GM18907 (cell line): ENCODE measurements at regions not wholly inside any gene's neighbourhood (a gene's known extent, or its start where the extent isn't known, plus 50 kb on each side); places are given as distances from the start of the nearest gene placed in this dataset.

ENCODE experiments used
- ATAC-seq: cut with Tn5 transposase; IDR thresholded peaks from one replicate; pipeline ENCODE4 v1.9.1; 2021; ENCODE audit warnings: mild to moderate bottlenecking, moderate library complexity; ENCODE audit not compliant: unreplicated experiment

DNA sequence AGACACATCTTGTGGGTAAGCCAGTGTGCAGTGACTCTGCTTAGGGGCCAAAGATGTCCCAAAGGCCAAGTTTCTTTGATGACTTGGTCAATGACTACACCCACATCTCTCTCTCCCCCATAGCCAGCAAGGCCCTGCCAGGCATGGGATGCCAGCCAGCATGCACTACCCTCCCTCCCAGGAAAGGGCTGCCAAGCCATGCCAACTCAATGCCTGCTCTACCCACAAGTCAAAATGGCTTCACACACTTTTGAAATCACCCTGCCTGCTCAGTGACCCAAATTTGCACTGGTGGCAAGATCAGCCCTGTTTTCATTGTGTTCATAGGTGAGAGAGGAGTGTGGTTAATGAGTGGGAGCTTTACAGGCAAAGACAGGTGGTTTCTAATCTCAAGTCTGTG lies 112.5 kb downstream of the MATN1 start:
- ATAC-seq: no peak

DNA sequence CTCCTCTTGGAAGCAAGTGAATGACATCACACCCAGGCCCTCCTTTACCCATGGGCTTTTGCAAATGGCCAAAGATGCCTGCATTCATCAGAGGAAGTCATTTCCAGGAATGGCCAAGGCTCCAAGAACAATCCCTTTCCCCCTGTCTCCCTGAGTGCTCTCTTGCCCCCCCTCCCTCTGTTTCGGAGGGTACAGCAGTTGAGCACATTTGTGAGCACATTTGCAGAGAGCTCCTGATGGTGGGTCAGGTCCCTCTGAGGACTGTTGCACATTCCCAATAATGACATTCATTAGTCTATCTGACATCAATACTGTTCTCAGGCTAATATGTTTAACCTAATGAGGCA lies 113.4 kb downstream of the MATN1 start:
- ATAC-seq: no peak

DNA sequence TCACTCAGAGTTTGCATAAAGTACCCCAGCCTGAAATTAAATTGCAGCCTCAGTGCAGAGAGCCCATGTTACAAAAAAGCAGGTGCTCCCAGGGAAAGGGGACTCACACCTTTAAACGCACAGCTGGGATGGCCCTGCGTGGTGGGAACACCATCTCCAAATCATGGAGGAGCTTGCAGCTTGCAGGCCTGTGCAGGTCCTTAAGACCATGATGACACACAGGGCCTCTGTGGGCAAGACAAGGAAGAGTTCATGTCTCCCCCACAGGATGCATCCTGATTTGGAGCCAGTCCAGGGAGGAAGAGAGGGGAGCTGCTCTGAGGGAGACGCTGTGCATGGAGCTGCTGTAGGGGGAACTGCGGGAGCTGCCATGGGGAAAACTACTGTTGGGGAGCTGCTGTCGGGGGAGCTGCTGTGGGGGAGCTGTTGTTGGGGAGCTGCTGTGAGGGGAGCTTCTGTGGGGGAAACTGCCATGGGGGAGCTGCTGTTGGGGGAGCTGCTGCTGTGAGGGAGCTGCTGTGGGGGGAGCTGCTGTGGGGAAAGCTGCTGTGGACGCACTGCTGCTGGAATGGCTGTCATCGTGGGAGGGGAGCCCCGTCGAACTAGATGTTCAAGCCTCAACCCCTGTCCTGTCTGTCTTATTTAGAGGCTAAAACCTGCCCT lies 113.9 kb downstream of the MATN1 start:
- no peak for ATAC-seq

DNA sequence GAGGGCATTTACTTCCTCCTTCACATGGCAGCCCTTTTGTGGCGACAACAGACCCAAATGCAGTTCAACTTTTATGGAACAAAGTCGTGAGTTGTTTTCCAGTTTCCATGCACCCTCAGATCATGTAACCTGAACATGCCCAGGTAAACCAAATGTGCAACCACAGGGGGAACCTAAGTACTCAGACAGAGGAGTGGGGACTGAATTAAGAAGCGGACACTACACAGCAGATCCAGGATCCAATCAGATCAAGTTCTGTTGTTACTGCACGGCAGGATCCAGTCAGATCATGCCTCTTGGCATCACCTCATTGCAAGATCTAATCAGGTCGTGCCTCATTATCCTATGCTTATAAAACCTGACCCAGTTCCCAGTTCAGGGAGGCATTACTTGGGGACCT lies 115.7 kb downstream of the MATN1 start:
- ATAC-seq: no peak

DNA sequence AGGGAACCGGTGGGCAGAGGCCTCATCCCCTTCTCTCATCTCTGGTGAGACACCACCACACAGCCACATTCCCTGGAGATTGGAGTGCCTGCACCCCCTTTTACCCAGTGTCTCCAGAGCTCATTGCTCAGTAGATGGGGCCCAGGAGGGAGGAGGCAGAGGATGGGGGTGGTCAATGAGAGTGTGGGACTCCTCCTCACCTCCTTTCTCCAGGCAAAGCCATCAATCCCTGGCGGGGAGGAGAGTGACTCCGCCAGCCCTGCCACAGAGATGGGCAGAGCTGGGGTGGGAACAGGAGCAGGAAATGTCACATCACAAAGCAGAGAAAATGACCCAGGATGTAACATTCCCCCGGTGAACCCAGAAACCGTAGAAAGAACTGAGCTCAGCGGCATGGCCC lies 117.2 kb downstream of the MATN1 start:
- no peak for ATAC-seq

DNA sequence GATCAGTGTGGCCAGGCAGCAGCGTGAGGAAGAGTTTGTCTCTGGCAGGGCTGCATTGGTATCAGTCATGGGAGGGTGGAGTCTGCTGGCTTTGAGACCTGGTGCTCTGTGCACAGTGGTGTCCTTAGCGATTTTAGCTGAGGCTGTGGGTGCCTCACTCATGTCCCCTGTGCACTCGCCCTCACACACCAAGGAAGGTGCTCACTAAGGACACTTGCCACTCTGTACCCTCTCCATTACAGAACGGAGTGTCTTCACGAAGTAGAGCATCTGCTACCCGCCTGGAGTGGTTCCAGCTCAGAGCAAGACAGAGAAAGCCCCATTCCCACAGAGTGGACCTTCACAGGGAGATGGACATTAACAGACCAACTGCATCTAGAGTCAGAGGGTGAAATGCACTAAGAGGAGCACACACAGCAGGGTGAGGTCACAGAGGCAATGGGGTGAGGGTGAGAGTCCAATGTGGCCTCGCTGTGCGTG lies 117.9 kb downstream of the MATN1 start:
- ATAC-seq: no peak

DNA sequence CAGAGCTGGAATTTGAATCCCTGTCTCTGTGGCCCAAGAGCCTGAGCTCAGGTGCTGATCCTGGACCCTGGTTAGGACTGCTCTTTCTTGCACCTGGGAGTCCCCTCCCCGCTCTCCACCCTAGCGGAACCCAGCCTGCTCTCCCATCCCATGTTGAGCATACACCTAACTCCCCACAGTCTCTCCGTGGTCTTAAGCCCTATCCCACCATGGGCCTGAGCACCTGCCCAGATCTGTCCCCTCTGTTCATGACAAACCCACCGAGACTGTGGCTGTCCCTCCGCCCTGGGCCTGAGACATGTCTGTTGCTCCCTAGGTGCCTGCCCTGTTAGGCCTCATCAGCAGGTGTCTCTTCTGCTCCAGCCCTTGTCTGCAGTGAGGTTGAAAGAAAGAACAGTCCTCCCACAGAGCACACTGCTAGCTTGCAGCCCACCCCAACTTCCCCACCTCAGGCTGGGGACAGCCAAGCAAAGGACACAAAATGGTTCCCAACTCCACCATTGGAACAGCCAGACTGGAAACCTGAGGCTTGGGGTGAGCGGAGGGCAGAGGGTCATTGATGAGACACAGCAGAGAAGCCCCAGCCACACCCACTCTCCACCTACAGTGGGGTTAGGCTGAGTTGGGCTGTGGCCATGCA lies 118.5 kb downstream of the MATN1 start:
- ATAC-seq: no peak

DNA sequence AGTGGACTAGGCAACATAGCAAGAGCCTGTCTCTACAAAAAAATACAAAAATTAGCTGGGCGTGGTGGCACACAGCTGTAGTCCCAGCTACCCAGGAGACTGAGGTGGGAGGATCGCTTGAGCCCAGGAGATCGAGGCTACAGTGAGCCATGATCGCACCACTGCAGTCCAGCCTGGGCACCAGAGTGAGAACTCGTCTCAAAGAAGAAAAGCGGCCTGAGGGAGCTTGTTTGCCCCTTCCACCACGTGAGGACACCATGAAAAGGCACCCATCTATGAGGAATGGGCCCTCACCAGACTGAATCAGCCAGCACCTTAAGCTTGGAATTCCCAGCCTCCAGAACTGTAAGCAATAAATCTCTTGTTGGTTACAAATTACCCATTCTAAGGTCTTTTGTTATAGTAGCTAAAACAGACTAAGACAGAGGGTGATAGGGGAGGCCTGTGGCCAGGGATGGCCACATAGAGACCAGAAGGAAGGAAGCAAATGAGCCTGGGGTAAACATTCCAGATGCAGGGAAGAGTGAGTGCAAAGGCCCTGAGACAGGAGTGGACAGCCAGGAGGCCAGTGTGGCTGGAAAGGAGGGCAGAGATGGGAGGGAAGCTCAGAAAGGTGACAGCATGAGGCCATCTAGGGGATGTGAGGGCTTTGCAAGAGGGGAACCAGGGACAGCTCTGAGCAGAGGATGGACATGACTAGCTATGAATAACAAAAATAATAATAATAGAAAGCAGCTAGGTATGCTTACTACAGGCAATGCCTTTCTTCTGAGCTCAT lies 120.1 kb downstream of the MATN1 start:
- no peak for ATAC-seq

DNA sequence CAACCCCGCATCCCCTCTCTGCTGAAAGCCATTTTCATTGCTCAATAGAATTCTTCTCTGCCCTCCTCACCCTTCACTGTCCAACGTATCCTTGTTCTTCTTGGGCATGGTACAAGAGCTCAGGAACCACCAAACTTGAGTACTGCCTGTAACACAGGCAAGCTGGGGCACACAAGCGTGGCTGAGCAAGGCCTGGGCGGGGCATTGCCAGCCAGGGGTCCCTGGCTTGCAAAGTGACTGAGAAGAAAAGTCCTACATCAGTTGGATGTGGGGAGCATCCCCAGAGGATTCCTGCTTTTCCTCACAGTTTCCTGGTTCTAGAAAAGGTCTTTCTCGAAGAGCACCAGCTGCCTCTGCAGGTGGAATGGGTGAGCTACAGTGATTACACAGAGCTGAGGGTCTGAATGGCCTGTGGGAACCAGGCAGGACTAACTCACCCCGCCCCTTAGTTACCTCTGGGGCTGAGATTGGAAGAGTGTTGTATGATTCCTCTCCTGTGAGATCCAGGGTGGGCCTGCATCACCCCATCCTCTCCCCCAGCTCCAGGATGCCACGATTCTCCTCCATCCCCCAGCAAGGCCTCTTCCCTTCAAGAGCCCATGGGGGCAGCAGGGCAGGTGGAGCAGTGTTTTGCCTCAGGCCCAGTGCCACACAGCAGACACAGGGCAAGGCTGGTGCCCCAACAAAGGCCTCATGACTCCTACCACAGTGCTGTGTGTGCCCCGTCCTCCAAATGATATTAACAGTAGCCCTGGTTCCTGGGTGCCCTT lies 121.9 kb downstream of the MATN1 start:
- no peak for ATAC-seq

DNA sequence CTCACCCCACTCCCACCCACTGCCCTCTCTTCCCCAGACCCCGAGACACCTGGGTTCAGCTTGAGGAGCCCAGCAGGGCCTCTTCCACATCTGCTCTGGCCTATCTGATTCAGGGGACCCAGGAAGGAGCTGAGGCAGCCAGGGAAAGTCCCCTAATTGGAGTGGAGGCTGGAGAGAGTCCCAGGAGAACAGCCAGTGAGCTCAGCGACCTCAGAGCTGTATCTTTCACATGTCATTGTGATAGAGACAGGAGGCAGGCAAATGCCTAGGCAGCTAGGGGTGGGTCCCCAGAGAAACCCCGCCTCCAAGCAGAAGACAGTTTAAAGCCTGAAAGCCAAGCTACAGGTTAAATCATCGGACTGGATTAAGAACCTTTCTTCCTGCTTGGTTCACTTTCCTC lies 122.7 kb downstream of the MATN1 start:
- ATAC-seq: no peak

DNA sequence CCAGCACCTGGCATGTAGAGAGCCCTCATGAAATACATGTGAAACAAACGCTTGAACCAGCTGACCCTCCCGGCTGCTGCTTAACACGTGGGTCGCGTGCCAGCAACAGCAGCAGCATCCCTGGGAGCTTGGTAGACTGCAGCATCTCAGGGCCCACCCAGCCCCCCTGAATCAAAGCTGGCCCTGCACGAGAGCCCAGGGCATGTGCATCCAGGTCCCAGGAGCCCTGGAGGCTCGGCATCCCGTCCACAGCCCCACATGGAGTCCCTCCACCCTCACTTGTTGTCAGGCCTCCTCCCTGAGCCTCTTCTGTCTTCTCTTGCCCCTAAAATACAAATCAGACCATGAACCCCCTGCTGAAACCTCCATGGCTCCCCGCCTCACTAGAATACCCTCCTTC lies 123.1 kb downstream of the MATN1 start:
- ATAC-seq: no peak

DNA sequence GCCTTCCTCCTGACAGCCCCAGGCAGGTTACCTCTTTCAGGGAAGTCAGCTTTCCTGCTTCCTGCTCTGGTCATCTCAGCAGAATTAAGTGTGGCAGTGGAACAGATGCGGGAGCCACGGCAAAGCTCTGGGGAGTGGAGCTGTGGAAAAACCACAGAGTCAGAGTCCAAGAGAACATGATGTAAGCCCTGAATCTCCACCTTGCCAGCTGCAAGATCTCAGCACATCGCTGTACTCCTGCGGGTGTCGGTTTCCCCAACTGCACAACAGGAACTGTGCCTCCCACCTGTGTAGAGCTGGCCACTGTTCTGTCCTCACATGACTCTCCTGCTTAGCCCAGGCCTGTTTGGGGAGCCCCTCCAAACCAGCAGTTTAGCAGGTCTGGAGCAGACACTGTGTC lies 123.7 kb downstream of the MATN1 start:
- no peak for ATAC-seq

DNA sequence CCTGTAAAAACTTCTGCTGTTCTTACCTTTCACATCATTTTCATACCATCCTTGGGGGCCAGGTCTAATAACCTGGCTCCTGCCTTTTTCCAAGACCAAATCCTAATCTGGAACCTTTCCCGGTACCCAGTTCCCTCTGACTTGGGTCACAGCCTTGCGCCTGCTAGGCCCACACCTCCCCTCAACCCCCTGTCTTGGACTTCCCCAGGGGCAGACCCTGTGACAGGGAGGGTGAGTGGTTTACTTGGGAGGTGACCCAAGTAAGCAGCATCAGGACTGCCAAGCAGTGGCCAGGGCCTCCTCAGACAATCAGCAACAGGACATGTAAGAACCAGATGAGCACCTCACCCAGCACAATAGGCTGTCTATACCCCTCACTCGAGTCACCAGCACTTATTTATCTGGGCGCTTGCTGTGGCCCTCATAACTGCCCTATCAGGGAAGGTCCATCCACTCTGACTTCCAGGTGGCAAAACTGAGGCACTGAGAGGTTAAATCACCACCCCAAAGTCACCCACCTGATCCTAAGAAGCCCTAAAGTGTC lies 124.7 kb downstream of the MATN1 start:
- ATAC-seq: no peak

DNA sequence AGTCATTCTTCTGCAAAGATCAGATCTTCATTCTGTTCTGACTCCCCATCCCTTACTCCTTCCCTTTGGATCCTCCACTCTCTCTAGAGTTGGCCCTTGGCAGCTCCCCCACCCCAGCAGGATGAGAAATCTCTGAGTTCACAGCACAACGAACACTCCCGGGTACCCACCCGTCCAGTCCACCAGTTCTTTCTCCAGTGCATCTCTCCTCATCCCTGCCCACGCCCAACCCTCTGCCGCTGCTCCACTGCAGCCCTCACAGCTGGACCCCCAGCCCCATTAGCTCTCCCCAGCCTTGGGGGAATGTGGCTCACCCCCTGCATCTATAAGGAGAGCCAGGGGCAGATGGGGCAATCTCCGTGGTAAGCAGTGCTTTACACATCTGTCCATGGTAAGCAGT lies 125.7 kb downstream of the MATN1 start:
- ATAC-seq: no peak

DNA sequence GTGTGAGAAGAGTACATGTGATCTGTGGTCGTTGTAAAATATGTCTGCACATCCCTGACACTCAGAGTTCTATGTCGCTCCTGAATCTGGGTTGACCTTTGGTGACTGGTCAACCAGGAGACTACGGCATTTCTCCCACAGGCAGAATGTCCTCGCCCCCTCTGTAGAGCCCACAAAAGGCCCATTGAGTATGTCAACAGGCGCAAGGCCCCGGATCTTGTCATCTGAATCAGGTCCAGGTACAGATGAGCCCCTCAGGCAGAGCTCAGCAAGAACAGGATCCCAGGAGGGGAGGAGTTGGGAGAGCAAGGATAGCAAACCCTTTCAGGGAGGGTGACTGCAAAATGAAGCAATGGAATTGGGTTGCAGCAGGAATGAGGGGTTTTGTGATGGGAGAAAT lies 126.5 kb downstream of the MATN1 start:
- ATAC-seq: no peak

DNA sequence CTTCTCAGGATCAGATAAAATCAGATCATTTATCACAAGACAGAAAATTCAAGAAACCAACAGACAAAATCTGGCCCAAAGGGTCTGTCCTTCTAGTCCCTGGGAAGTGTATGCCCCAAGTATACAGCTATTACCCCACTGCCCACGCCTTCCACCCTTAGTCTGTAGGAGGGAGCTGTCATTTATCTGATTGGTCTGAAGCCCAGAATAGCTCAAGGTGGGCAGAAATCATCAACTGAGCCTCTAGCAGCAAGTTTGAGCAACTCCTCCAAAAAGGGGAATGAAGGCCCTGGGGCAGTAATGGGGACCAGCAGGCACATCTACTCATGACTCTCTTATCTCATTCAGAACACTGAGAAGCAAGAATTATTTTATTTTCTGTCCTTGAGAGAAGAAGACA lies 126.9 kb downstream of the MATN1 start:
- ATAC-seq: no peak

DNA sequence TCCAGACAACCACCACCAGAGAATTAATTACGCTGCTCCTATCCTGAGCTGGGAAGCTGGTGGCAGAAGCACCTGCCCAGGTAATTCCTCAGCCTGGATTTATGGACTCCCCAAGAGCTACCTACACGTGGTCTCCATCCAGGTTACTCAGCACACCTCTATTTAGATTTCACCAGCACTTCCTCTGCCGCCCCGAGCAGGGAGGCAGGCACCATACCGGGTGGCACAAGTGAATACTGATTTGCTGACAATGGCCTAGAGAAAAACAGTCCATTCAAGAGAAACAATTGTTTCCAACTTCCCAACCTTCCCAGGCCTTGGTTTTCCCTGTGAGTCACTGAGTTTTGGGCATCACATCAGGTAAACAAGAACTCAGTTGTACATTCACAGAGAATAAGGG lies 134.3 kb downstream of the MATN1 start:
- ATAC-seq: no peak

DNA sequence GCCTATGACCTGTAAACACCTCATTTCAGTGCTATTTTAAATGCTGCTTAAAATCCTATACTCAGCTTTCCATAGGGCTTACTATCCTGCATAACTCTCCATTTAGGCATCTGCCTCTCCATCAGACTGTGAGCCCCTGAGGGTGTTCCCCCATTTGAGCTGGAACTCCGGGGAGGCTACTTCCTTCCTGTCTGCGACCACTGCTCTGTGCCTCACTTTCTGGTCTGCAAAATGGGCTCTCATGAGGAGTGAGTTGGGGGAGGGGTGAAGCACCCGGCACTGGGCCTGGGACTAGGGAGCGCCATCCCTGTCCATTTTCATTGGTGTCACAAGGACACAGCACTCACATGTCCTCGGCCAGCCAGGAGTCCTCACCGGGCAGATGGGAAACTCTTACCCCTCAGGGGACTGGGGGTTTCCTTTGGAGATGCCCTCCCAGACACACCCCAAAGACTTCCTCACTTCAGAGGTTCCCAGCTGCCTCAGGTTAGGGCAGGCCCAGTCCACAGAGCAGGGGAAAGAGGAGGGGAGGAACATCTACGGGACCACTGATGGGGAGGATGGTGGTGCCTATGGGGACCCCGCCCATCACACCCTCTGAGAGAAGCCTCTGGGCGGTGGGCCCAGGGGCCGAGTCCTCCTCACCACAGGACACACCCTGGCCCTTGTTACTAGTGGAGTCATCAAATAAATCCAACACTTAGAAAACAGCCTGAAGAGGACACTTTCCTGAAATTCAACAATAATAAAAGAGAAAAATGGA lies 134.9 kb downstream of the MATN1 start:
- no peak for ATAC-seq

DNA sequence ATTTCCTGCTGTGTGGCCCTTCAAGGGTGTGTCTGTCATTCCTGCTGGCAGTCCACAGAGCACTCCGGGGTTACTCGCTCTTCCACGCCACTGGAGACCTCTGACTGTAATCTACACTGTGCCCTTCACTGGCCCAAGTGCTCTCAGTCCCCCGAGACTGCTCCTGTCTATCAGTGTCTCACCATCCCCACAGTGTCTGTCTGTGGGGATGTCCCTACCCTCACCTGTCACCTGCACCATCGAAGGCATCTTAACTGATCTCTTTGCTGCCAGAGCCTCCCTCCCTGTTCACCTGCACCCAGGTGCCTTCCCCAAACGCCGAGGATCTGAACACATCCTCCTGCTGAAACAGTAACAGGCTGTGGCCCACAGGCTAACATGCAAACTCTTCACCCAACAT lies 136.7 kb downstream of the MATN1 start:
- no peak for ATAC-seq

DNA sequence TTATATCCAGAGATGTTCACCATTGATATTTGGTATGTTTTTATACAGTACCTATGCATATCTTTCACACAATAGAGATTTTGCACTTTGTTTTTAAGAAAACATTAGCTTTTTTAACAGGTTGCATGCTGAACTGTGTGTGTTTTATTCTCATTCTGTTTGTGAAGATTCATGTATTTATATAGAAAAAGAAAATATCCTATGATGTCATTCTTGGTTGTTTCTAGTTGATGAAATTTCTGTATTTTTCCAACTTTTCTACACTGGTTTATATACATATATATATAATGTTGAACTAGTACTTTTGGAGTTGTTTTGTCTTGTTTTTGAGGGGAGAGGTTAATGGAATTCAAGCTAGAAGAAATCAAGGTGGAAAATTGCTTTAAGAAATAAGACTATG lies 143.8 kb downstream of the MATN1 start:
- no peak for ATAC-seq

DNA sequence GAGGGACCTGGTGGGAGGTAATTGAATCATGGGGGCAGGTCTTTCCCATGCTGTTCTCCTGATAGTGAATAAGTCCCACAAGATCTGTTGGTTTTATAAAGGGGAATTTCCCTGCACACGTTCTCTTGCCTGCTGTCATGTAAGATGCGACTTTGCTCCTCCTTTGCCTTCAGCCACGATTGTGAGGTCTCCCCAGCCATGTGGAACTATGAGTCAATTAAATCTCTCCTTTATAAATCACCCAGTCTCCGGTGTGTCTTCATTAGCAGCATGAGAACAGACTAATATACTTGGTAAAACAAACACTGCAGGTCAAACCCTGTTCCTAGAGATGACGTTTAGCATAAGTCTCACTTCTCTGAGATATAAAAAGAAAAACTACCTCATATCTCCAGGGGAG lies 148.3 kb downstream of the MATN1 start:
- no peak for ATAC-seq
